PC-9 (cell line): ENCODE measurements at regions not wholly inside any gene's neighbourhood (a gene's known extent, or its start where the extent isn't known, plus 50 kb on each side); places are given as distances from the start of the nearest gene placed in this dataset.
"Not testable (repeated sequence)": the region's sequence is repeated elsewhere in the genome, so short reads cannot be mapped to it uniquely, and the experiment has no call there.

ENCODE experiments used
- EZH2 ChIP-seq: fragments of 200-600 bp; sonication (generic); IDR thresholded peaks from 2 replicates; pipeline ENCODE4 v1.8.0; 2017; ENCODE audit warnings: antibody characterized with exemption, low read depth
- TF ChIP-seq, protein P1 (sequence below): fragments of 200-600 bp; sonication (generic); conservative IDR thresholded peaks from 2 replicates; pipeline ENCODE4 v1.6.1; 2017; ENCODE audit warnings: mixed run types, antibody characterized with exemption, mild to moderate bottlenecking, moderate library complexity

DNA sequence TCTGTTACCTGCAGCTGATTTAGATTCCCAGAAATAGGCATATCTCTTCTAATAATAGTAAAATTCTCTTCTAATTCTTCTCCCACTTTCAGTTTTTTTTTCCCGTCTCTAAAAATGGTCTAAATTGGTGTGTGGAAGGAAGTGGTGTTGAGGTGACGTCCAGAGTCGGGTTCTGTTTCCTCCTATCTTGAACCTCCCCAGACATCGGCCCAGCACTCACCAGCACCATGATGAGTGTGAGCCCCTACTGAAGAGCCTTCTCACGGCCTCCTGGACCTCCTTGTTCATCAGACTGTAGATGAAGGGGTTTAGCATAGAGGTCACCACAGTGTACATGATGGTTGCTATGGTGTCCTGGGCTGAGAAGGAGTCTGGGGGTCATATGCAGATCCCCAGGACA is 53.5 kb upstream of the FAM153A start:
- TF ChIP-seq, protein P1, sequence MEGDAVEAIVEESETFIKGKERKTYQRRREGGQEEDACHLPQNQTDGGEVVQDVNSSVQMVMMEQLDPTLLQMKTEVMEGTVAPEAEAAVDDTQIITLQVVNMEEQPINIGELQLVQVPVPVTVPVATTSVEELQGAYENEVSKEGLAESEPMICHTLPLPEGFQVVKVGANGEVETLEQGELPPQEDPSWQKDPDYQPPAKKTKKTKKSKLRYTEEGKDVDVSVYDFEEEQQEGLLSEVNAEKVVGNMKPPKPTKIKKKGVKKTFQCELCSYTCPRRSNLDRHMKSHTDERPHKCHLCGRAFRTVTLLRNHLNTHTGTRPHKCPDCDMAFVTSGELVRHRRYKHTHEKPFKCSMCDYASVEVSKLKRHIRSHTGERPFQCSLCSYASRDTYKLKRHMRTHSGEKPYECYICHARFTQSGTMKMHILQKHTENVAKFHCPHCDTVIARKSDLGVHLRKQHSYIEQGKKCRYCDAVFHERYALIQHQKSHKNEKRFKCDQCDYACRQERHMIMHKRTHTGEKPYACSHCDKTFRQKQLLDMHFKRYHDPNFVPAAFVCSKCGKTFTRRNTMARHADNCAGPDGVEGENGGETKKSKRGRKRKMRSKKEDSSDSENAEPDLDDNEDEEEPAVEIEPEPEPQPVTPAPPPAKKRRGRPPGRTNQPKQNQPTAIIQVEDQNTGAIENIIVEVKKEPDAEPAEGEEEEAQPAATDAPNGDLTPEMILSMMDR, result not testable (repeated sequence)
- TF ChIP-seq EZH2, result not testable (repeated sequence)
